ENCODE measurements at regions not wholly inside any gene's neighbourhood (a gene's known extent, or its start where the extent isn't known, plus 50 kb on each side); places are given as distances from the start of the nearest gene placed in this dataset.

GRCh38 chr1:164937291-164937690 is 378.3 kb downstream of the PBX1 start:
- no peak for DNase-seq

GRCh38 chr1:164932580-164932979 is 373.6 kb downstream of the PBX1 start:
- DNase-seq = no peak

- DNase-seq = no peak
Measured at GRCh38 chr1:164930833-164931232, 371.8 kb downstream of the PBX1 start.

GRCh38 chr1:164930241-164930640 is 371.3 kb downstream of the PBX1 start:
- DNase-seq = no peak

- DNase-seq = no peak
Measured at GRCh38 chr1:164928232-164928812, 369.3 kb downstream of the PBX1 start.

GRCh38 chr1:164926107-164926506 is 367.1 kb downstream of the PBX1 start:
- DNase-seq = no peak

GRCh38 chr1:164922585-164922984 is 363.6 kb downstream of the PBX1 start:
- no peak for DNase-seq

GRCh38 chr1:164921493-164921892 is 362.5 kb downstream of the PBX1 start:
- no peak for DNase-seq

- no peak for DNase-seq
Measured at GRCh38 chr1:164918140-164918539, 359.2 kb downstream of the PBX1 start.

GRCh38 chr1:164914208-164914607 is 355.2 kb downstream of the PBX1 start:
- DNase-seq = no peak

GRCh38 chr1:164912290-164912689 is 353.3 kb downstream of the PBX1 start:
- no peak for DNase-seq

- DNase-seq = no peak
Measured at GRCh38 chr1:164910671-164911070, 351.7 kb downstream of the PBX1 start.

- no peak for DNase-seq
Measured at GRCh38 chr1:164907666-164908065, 348.7 kb downstream of the PBX1 start.

GRCh38 chr1:164905869-164906268 is 346.9 kb downstream of the PBX1 start:
- DNase-seq = no peak

- DNase-seq = no peak
Measured at GRCh38 chr1:164902491-164902890, 343.5 kb downstream of the PBX1 start.

All from activated CD4-positive, alpha-beta T cell treated with anti-CD3 and anti-CD28 coated beads, Interleukin-2, amount 50 U/mL, for 16 hours (primary cell).